ENCODE measurements at regions not wholly inside any gene's neighbourhood (a gene's known extent, or its start where the extent isn't known, plus 50 kb on each side); places are given as distances from the start of the nearest gene placed in this dataset.

DNA sequence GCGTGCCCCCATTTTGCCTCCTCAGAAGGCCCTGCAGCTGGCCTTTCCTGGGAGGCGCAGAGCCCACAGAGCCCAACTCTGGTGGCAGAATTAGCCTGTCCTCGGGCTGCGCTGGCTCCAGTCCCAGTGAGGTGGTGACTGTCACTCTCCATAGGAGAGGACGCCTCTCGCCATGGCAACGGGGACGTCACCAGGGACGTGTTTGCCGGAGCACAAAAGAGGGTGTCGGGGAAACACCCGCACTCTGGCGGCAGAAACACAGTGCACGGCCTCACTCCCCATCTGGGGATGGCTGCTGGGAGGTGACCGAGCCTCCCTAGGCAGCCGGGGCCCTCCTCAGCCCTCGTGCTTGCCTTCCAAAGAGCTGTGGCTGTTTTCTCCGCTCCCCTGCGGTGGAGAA is 50.2 kb upstream of the NCOR2 start:
- H3K4me3 ChIP-seq (ENCODE audit: low read depth, low read length): no peak overlapping the region
- DNase-seq (ENCODE audit: low read depth): no peak
- TF ChIP-seq, protein P1, sequence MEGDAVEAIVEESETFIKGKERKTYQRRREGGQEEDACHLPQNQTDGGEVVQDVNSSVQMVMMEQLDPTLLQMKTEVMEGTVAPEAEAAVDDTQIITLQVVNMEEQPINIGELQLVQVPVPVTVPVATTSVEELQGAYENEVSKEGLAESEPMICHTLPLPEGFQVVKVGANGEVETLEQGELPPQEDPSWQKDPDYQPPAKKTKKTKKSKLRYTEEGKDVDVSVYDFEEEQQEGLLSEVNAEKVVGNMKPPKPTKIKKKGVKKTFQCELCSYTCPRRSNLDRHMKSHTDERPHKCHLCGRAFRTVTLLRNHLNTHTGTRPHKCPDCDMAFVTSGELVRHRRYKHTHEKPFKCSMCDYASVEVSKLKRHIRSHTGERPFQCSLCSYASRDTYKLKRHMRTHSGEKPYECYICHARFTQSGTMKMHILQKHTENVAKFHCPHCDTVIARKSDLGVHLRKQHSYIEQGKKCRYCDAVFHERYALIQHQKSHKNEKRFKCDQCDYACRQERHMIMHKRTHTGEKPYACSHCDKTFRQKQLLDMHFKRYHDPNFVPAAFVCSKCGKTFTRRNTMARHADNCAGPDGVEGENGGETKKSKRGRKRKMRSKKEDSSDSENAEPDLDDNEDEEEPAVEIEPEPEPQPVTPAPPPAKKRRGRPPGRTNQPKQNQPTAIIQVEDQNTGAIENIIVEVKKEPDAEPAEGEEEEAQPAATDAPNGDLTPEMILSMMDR (IDR thresholded peaks at IDR 0.05; ENCODE audit: low read depth, low read length): no peak
- no peak for TF ChIP-seq POLR2A (IDR thresholded peaks at IDR 0.05; ENCODE audit: extremely low read depth, insufficient read length)
- TF ChIP-seq MYC (IDR thresholded peaks at IDR 0.05; ENCODE audit: low read depth, low read length): no peak
- TF ChIP-seq, protein P2, sequence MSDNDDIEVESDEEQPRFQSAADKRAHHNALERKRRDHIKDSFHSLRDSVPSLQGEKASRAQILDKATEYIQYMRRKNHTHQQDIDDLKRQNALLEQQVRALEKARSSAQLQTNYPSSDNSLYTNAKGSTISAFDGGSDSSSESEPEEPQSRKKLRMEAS (IDR thresholded peaks at IDR 0.05; ENCODE audit: low read depth, low read length): no peak

All from NB4 (cell line).